Neural progenitor cell (in vitro differentiated cells): ENCODE measurements at regions not wholly inside any gene's neighbourhood (a gene's known extent, or its start where the extent isn't known, plus 50 kb on each side); places are given as distances from the start of the nearest gene placed in this dataset.

ENCODE experiments used
- DNase-seq: peaks from one replicate; pipeline ENCODE4 v3.0.0-alpha.2; 2016; ENCODE audit warnings: low spot score
- H2AFZ ChIP-seq: fragments of 200-600 bp; sonication (generic); replicated peaks from 2 replicates; pipeline ENCODE4 v1.6.1; 2016; ENCODE audit warnings: antibody characterized with exemption
- H3F3A ChIP-seq: fragments of 200-600 bp; sonication (generic); 2 replicates; pipeline ENCODE4 v1.6.1; 2016; ENCODE audit warnings: antibody characterized with exemption, low read depth
- H3K27ac ChIP-seq: fragments of 200-600 bp; sonication (generic); 2 replicates; pipeline ENCODE4 v1.5.1; 2016; ENCODE audit warnings: mild to moderate bottlenecking
- H3K27me3 ChIP-seq: fragments of 200-600 bp; sonication (generic); 2 replicates; pipeline ENCODE4 v1.6.1; 2016; ENCODE audit warnings: mild to moderate bottlenecking, moderate library complexity
- H3K36me3 ChIP-seq: fragments of 200-600 bp; sonication (generic); 2 replicates; pipeline ENCODE4 v1.5.1; 2016
- H3K4me1 ChIP-seq: fragments of 200-600 bp; sonication (generic); 2 replicates; pipeline ENCODE4 v1.6.1; 2016; ENCODE audit warnings: mixed run types
- H3K4me2 ChIP-seq: fragments of 200-600 bp; sonication (generic); 2 replicates; pipeline ENCODE4 v1.6.1; 2016
- H3K4me3 ChIP-seq: fragments of 200-600 bp; sonication (generic); 2 replicates; pipeline ENCODE4 v1.5.1; 2016
- H3K79me2 ChIP-seq: fragments of 200-600 bp; sonication (generic); 2 replicates; pipeline ENCODE4 v1.6.1; 2016; ENCODE audit warnings: low read depth
- H3K9ac ChIP-seq: fragments of 200-600 bp; sonication (generic); 2 replicates; pipeline ENCODE4 v1.6.1; 2016
- H3K9me3 ChIP-seq: fragments of 200-600 bp; sonication (generic); 2 replicates; pipeline ENCODE4 v1.5.1; 2016; ENCODE audit warnings: low read depth
- H4K20me1 ChIP-seq: fragments of 200-600 bp; sonication (generic); 2 replicates; pipeline ENCODE4 v1.6.1; 2016; ENCODE audit warnings: low read depth
- H3K27ac Mint-ChIP-seq: 3 replicates; pipeline ENCODE4 v1.8.0; 2021; ENCODE audit warnings: mixed read lengths
- H3K27me3 Mint-ChIP-seq: 2 replicates; pipeline ENCODE4 v1.8.0; 2022; ENCODE audit warnings: low read depth, mild to moderate bottlenecking, inconsistent platforms, moderate library complexity, mixed read lengths; ENCODE audit not compliant: insufficient read depth
- H3K36me3 Mint-ChIP-seq: 3 replicates; pipeline ENCODE4 v1.8.0; 2021; ENCODE audit warnings: mixed read lengths
- H3K4me1 Mint-ChIP-seq: 3 replicates; pipeline ENCODE4 v1.8.0; 2021; ENCODE audit warnings: mixed read lengths
- H3K4me3 Mint-ChIP-seq: 3 replicates; pipeline ENCODE4 v1.8.0; 2021; ENCODE audit warnings: mild to moderate bottlenecking, moderate library complexity, mixed read lengths
- H3K9me3 Mint-ChIP-seq: 3 replicates; pipeline ENCODE4 v1.8.0; 2020; ENCODE audit warnings: mixed read lengths
- CTCF ChIP-seq: fragments of 200-600 bp; sonication (generic); IDR thresholded peaks from 2 replicates; pipeline ENCODE4 v1.5.1; 2017; ENCODE audit warnings: antibody characterized with exemption, mild to moderate bottlenecking
- EZH2 ChIP-seq: fragments of 200-600 bp; sonication (generic); IDR thresholded peaks from 2 replicates; pipeline ENCODE4 v1.6.1; 2017; ENCODE audit warnings: antibody characterized with exemption, mild to moderate bottlenecking, moderate library complexity
- EZH2phosphoT487 ChIP-seq: fragments of 200-600 bp; sonication (generic); IDR thresholded peaks from 2 replicates; pipeline ENCODE4 v1.6.1; 2017; ENCODE audit warnings: antibody characterized with exemption

- Histone ChIP-seq H3K9me3 (no peaks in the 10 kb centered on the region), H3K9ac (no peak overlapping the region), H3K27ac (no peak overlapping the region), H3K36me3 (no peaks in the 10 kb centered on the region), H3K4me2 (no peak overlapping the region), H3K4me1 (peaks cover 8% of the 10 kb centered on the region), H3K4me3 (no peak overlapping the region), H2AFZ (no peak overlapping the region), H3K27me3 (no peaks in the 10 kb centered on the region), H3F3A (no peaks in the 10 kb centered on the region), H4K20me1 (no peaks in the 10 kb centered on the region), H3K79me2 (no peaks in the 10 kb centered on the region)
- no peak for TF ChIP-seq EZH2
- no peak for TF ChIP-seq CTCF
- no peak for TF ChIP-seq EZH2phosphoT487
- DNase-seq, result no peak
- no peak overlapping the region for H3K4me3 Mint-ChIP-seq
- no peaks in the 10 kb centered on the region for H3K36me3 Mint-ChIP-seq
- H3K4me1 Mint-ChIP-seq, result peaks cover 20% of the 10 kb centered on the region
- no peaks in the 10 kb centered on the region for H3K9me3 Mint-ChIP-seq
- no peak overlapping the region for H3K27ac Mint-ChIP-seq
- H3K27me3 Mint-ChIP-seq, result peaks cover 11% of the 10 kb centered on the region
Measured at GRCh38 chr3:13205567-13206143, 132.4 kb upstream of the IQSEC1 start.

GRCh38 chr3:13204177-13204581 is 130.9 kb upstream of the IQSEC1 start:
- H3K9ac ChIP-seq, result no peak overlapping the region
- H3K27ac ChIP-seq, result no peak overlapping the region
- no peaks in the 10 kb centered on the region for H3K27me3 ChIP-seq
- Mint-ChIP-seq H3K27ac (no peak overlapping the region), H3K36me3 (no peaks in the 10 kb centered on the region), H3K4me1 (peaks cover 18% of the 10 kb centered on the region), H3K27me3 (peaks cover 14% of the 10 kb centered on the region), H3K9me3 (no peaks in the 10 kb centered on the region), H3K4me3 (no peak overlapping the region)
- H3K9me3 ChIP-seq, result no peaks in the 10 kb centered on the region
- no peaks in the 10 kb centered on the region for H3K36me3 ChIP-seq
- H4K20me1 ChIP-seq, result no peaks in the 10 kb centered on the region
- TF ChIP-seq EZH2 (no peak), EZH2phosphoT487 (no peak), CTCF (no peak)
- no peaks in the 10 kb centered on the region for H3K79me2 ChIP-seq
- DNase-seq, result no peak
- H3K4me3 ChIP-seq, result no peak overlapping the region
- no peaks in the 10 kb centered on the region for H3K4me1 ChIP-seq
- H3K4me2 ChIP-seq, result no peak overlapping the region
- H3F3A ChIP-seq, result no peaks in the 10 kb centered on the region
- H2AFZ ChIP-seq, result no peak overlapping the region

- Mint-ChIP-seq H3K36me3 (no peaks in the 10 kb centered on the region), H3K9me3 (no peaks in the 10 kb centered on the region), H3K4me3 (no peak overlapping the region), H3K27ac (peak overlapping the region; percentile 4), H3K27me3 (peaks cover 13% of the 10 kb centered on the region), H3K4me1 (peaks cover 16% of the 10 kb centered on the region)
- H3K27ac ChIP-seq, result no peak overlapping the region
- H3K36me3 ChIP-seq, result no peaks in the 10 kb centered on the region
- TF ChIP-seq EZH2 (no peak), CTCF (no peak), EZH2phosphoT487 (no peak)
- no peaks in the 10 kb centered on the region for H3F3A ChIP-seq
- no peak for DNase-seq
- H2AFZ ChIP-seq, result no peak overlapping the region
- no peaks in the 10 kb centered on the region for H3K9me3 ChIP-seq
- H3K4me3 ChIP-seq, result no peak overlapping the region
- no peaks in the 10 kb centered on the region for H3K4me1 ChIP-seq
- H3K9ac ChIP-seq, result no peak overlapping the region
- H3K79me2 ChIP-seq, result no peaks in the 10 kb centered on the region
- H3K27me3 ChIP-seq, result no peaks in the 10 kb centered on the region
- no peak overlapping the region for H3K4me2 ChIP-seq
- H4K20me1 ChIP-seq, result no peaks in the 10 kb centered on the region
Measured at GRCh38 chr3:13203398-13204176, 130.4 kb upstream of the IQSEC1 start.
